Upper lobe of left lung (tissue), 6 donors: ENCODE measurements at regions not wholly inside any gene's neighbourhood (a gene's known extent, or its start where the extent isn't known, plus 50 kb on each side); places are given as distances from the start of the nearest gene placed in this dataset.

Experiments used
- ATAC-seq, 2 donors: fragments of 200-7000 bp; cut with Tn5 transposase; one replicate each; pipeline ENCODE4 v1.9.1; 2022; ENCODE audit warnings: mild to moderate bottlenecking in 2 of 2, moderate library complexity in 2 of 2; ENCODE audit not compliant: low FRiP score in 2 of 2
- DNase-seq, 2 donors: peaks; one replicate each; pipeline ENCODE4 v3.0.0-alpha.2; 2019 to 2020
- H3K27ac ChIP-seq, 4 donors: fragments of 200-600 bp; sonication (generic); one replicate each; pipeline ENCODE4 v1.5.1; 2016 to 2019
- H3K27me3 ChIP-seq, 4 donors: fragments of 200-600 bp; sonication (generic); one replicate each; pipeline ENCODE4 v1.5.1; 2017 to 2019
- H3K36me3 ChIP-seq, 4 donors: fragments of 200-600 bp; sonication (generic); one replicate each; pipeline ENCODE4 v1.5.1; 2016 to 2019
- H3K4me1 ChIP-seq, 4 donors: fragments of 200-600 bp; sonication (generic); one replicate each; pipeline ENCODE4 v1.5.1; 2018 to 2019
- H3K4me3 ChIP-seq, 4 donors: fragments of 200-600 bp; sonication (generic); one replicate each; pipeline ENCODE4 v1.5.1; 2017 to 2019; ENCODE audit warnings: mild to moderate bottlenecking in 2 of 4, moderate library complexity in 1 of 4
- H3K9me3 ChIP-seq, 4 donors: fragments of 200-600 bp; sonication (generic); one replicate each; pipeline ENCODE4 v1.5.1; 2018 to 2019
- CTCF ChIP-seq, 6 experiments: fragments of 450-650 bp in 4 of 6; fragments of 200-600 bp in 2 of 6; sonication (generic) in 2 of 6; IDR thresholded peaks; one replicate each; pipeline ENCODE4 v1.5.1; 2016 to 2019; ENCODE audit warnings: antibody characterized with exemption in 6 of 6
- EP300 ChIP-seq, 4 donors: sonication (generic); formaldehyde crosslinking; IDR thresholded peaks; one replicate each; pipeline ENCODE4 v1.5.1; 2017; ENCODE audit warnings: antibody characterized with exemption in 4 of 4, control low read depth in 2 of 4
- POLR2A ChIP-seq, 4 donors: fragments of 450-650 bp; IDR thresholded peaks; one replicate each; pipeline ENCODE4 v1.5.1; 2016 to 2017; ENCODE audit warnings: antibody characterized with exemption in 4 of 4, mild to moderate bottlenecking in 2 of 4
- POLR2AphosphoS5 ChIP-seq, 2 donors: sonication (generic); formaldehyde crosslinking; IDR thresholded peaks; one replicate each; pipeline ENCODE4 v1.5.1; 2017; ENCODE audit warnings: antibody characterized with exemption in 2 of 2
- WGBS, 2 donors: methylation state at CpG; one replicate each; pipeline ENCODE4 v1.1.5; 2017 to 2018; 5-methylcytosine and 5-hydroxymethylcytosine counted together
- donor health status: DM: no; HTN: no; CAD: no; lungs with moderate emphysema.
- donor health status: DM: no; HTN: yes; CAD: no; lungs with severe emphysema.

GRCh38 chr2:30040147-30040546, 106.7 kb upstream of the YPEL5 start:
- H3K36me3 ChIP-seq: no peaks in the 10 kb centered on the region
- WGBS, 2 donors: 59 to 76% methylated on average over 1 of the region's 1 CpG
- no peak overlapping the region for H3K4me3 ChIP-seq
- no peaks in the 10 kb centered on the region for H3K9me3 ChIP-seq
- ATAC-seq (no peak), DNase-seq (no peak)
- no peaks in the 10 kb centered on the region for H3K27me3 ChIP-seq
- H3K27ac ChIP-seq: no peak overlapping the region
- H3K4me1 ChIP-seq: no peaks in the 10 kb centered on the region
- no peak for TF ChIP-seq EP300 (IDR thresholded peaks at IDR 0.05)
- TF ChIP-seq CTCF (IDR thresholded peaks at IDR 0.05): no peak
- no peak for TF ChIP-seq POLR2AphosphoS5 (IDR thresholded peaks at IDR 0.05)
- TF ChIP-seq POLR2A (IDR thresholded peaks at IDR 0.05): no peak

- Histone ChIP-seq H3K36me3 (no peaks in the 10 kb centered on the region), H3K27ac (no peak overlapping the region), H3K9me3 (no peaks in the 10 kb centered on the region), H3K4me3 (no peak overlapping the region), H3K27me3 (no peaks in the 10 kb centered on the region), H3K4me1 (no peaks in the 10 kb centered on the region)
- no peak for TF ChIP-seq POLR2A (IDR thresholded peaks at IDR 0.05)
- no peak for TF ChIP-seq CTCF (IDR thresholded peaks at IDR 0.05)
- TF ChIP-seq EP300 (IDR thresholded peaks at IDR 0.05): no peak
- TF ChIP-seq POLR2AphosphoS5 (IDR thresholded peaks at IDR 0.05): no peak
- DNase-seq: no peak
- ATAC-seq: no peak
- WGBS, 2 donors: 79 to 88% methylated on average over 5 of the region's 5 CpGs
These were observed 104.9 kb upstream of the YPEL5 start for GRCh38 chr2:30041884-30042283.

GRCh38 chr2:30046396-30046795, 100.4 kb upstream of the YPEL5 start:
- no peak for ATAC-seq
- H3K27ac ChIP-seq: no peak overlapping the region
- WGBS, 2 donors: 82 to 85% methylated on average over 2 of the region's 2 CpGs

DNA sequence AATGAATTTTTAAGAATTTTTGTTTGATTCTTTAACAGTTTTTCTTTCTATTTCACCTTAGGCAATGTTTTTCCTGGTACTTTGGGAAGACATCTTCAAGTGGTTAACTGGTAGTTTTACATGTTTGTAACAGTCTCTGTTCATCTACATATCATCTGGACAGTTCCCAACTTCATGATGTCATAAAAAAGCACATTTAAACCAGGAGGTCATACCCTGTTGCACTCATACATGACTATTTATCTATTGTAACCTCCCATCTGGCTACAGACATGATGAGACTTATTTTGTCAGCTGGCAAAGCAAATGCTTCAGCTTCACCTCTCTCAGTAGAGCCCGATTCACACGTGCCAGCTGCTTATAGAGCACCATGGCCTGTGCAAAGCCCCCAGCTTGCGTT, 99.8 kb upstream of the YPEL5 start:
- H3K4me3 ChIP-seq: no peak overlapping the region
- no peak for DNase-seq
- no peak for TF ChIP-seq CTCF (IDR thresholded peaks at IDR 0.05)
- no peak for TF ChIP-seq POLR2A (IDR thresholded peaks at IDR 0.05)
- no peak for TF ChIP-seq POLR2AphosphoS5 (IDR thresholded peaks at IDR 0.05)
- no peak for TF ChIP-seq EP300 (IDR thresholded peaks at IDR 0.05)
- H3K27me3 ChIP-seq: no peaks in the 10 kb centered on the region
- no peak overlapping the region for H3K27ac ChIP-seq
- WGBS, 2 donors: 83 to 94% methylated on average over 3 of the region's 3 CpGs
- no peaks in the 10 kb centered on the region for H3K4me1 ChIP-seq
- H3K9me3 ChIP-seq: no peaks in the 10 kb centered on the region
- no peak for ATAC-seq
- H3K36me3 ChIP-seq: no peaks in the 10 kb centered on the region

More at GRCh38 chr2:30046396-30046795, 100.4 kb upstream of the YPEL5 start:
- DNase-seq: no peak
- H3K9me3 ChIP-seq: no peaks in the 10 kb centered on the region
- H3K4me1 ChIP-seq: no peaks in the 10 kb centered on the region
- TF ChIP-seq EP300 (IDR thresholded peaks at IDR 0.05) (no peak), POLR2A (IDR thresholded peaks at IDR 0.05) (no peak), POLR2AphosphoS5 (IDR thresholded peaks at IDR 0.05) (no peak)
- no peaks in the 10 kb centered on the region for H3K27me3 ChIP-seq
- no peaks in the 10 kb centered on the region for H3K36me3 ChIP-seq
- no peak overlapping the region for H3K4me3 ChIP-seq

- Histone ChIP-seq H3K9me3 (no peaks in the 10 kb centered on the region), H3K27ac (no peak overlapping the region), H3K36me3 (no peaks in the 10 kb centered on the region), H3K27me3 (no peaks in the 10 kb centered on the region), H3K4me3 (no peak overlapping the region), H3K4me1 (no peaks in the 10 kb centered on the region)
- DNase-seq (no peak), ATAC-seq (no peak)
- 46 to 56% methylated on average over 8 of the region's 8 CpGs for WGBS, 2 donors
- no peak for TF ChIP-seq POLR2AphosphoS5 (IDR thresholded peaks at IDR 0.05)
- no peak for TF ChIP-seq POLR2A (IDR thresholded peaks at IDR 0.05)
- TF ChIP-seq CTCF (IDR thresholded peaks at IDR 0.05): no peak
- no peak for TF ChIP-seq EP300 (IDR thresholded peaks at IDR 0.05)
These were observed 98.1 kb upstream of the YPEL5 start for GRCh38 chr2:30048636-30049175.
